Activated CD8-positive, alpha-beta T cell treated with anti-CD3 and anti-CD28 coated beads for 36 hours (primary cell): ENCODE measurements at regions not wholly inside any gene's neighbourhood (a gene's known extent, or its start where the extent isn't known, plus 50 kb on each side); places are given as distances from the start of the nearest gene placed in this dataset.

Experiments used
- ATAC-seq: fragments of 200-7000 bp; cut with Tn5 transposase; one replicate; pipeline ENCODE4 v1.10.0; 2021; ENCODE audit warnings: mild to moderate bottlenecking, moderate library complexity
- CTCF ChIA-PET: fragments of 350-600 bp; sonication (Branson Sonifier 250); formaldehyde crosslinking; loops from one replicate; lab custom pipeline; 2021; ENCODE audit warnings: antibody characterized with exemption; lab: Charles Lee
- POLR2A ChIA-PET: fragments of 350-600 bp; sonication (Branson Sonifier 250); formaldehyde crosslinking; loops from one replicate; lab custom pipeline; 2021; ENCODE audit warnings: antibody characterized with exemption; lab: Charles Lee
- DNase-seq: peaks from one replicate; pipeline ENCODE4 v3.0.0-alpha.2; 2020
- H3K27ac Mint-ChIP-seq: one replicate; pipeline ENCODE4 v1.8.0; 2021; ENCODE audit warnings: mild to moderate bottlenecking, mixed read lengths
- H3K27me3 Mint-ChIP-seq: one replicate; pipeline ENCODE4 v1.8.0; 2021; ENCODE audit warnings: mixed read lengths
- H3K36me3 Mint-ChIP-seq: one replicate; pipeline ENCODE4 v1.8.0; 2021; ENCODE audit warnings: low read depth, mixed read lengths
- H3K4me1 Mint-ChIP-seq: one replicate; pipeline ENCODE4 v1.8.0; 2021; ENCODE audit warnings: low read depth, mixed read lengths
- H3K4me3 Mint-ChIP-seq: one replicate; pipeline ENCODE4 v1.8.0; 2021; ENCODE audit warnings: mild to moderate bottlenecking, moderate library complexity, mixed read lengths
- H3K9me3 Mint-ChIP-seq: one replicate; pipeline ENCODE4 v1.8.0; 2021; ENCODE audit warnings: mixed read lengths
- CTCF ChIP-seq: fragments of 200-600 bp; IDR thresholded peaks from one replicate; pipeline ENCODE4 v1.8.0; 2022; ENCODE audit warnings: antibody characterized with exemption, mild to moderate bottlenecking
- intact Hi-C: fragments of 100-400 bp; cut with micrococcal nuclease; formaldehyde crosslinking; loops from one replicate; pipeline ENCODE4 v1.10.0; 2022

- no peak overlapping the region for H3K27ac Mint-ChIP-seq
- no peak for DNase-seq
- H3K36me3 Mint-ChIP-seq, result no peaks in the 10 kb centered on the region
- H3K27me3 Mint-ChIP-seq, result no peaks in the 10 kb centered on the region
- no peak overlapping the region for H3K4me3 Mint-ChIP-seq
- CTCF ChIA-PET, result no interaction called here
- no peak for ATAC-seq
- H3K4me1 Mint-ChIP-seq, result no peaks in the 10 kb centered on the region
- peaks cover 2% of the 10 kb centered on the region for H3K9me3 Mint-ChIP-seq
- POLR2A ChIA-PET, result no interaction called here
- TF ChIP-seq CTCF, result no peak
- intact Hi-C loops, result no loop called here
Measured at GRCh38 chr18:67072791-67073190, 443.7 kb downstream of the DSEL start.

DNA sequence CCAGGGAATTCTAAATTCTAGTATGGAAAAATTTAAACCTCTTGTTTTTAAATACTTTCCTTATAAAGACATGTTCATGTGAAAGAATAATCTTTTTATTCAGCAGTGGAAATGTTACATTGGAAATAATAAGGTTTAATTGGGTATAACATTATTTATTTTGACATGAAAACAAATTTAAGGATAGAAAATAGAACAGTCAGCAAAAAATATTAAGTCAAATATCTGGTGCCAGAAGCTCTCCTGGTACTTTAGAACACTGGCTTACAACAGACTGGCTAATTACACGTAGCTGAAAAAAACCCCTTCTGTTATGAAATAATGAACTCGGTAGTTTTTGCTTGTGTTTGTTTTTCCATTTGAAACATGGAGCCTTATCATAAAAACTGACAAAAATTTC lies 447.9 kb downstream of the DSEL start:
- ATAC-seq (no peak), DNase-seq (no peak)
- no peak for TF ChIP-seq CTCF
- intact Hi-C loops, result no loop called here
- no peaks in the 10 kb centered on the region for H3K4me1 Mint-ChIP-seq
- no peaks in the 10 kb centered on the region for H3K36me3 Mint-ChIP-seq
- ChIA-PET CTCF (no interaction called here), POLR2A (no interaction called here)
- H3K27me3 Mint-ChIP-seq, result no peaks in the 10 kb centered on the region
- no peak overlapping the region for H3K27ac Mint-ChIP-seq
- no peak overlapping the region for H3K4me3 Mint-ChIP-seq
- peaks cover 2% of the 10 kb centered on the region for H3K9me3 Mint-ChIP-seq

DNA sequence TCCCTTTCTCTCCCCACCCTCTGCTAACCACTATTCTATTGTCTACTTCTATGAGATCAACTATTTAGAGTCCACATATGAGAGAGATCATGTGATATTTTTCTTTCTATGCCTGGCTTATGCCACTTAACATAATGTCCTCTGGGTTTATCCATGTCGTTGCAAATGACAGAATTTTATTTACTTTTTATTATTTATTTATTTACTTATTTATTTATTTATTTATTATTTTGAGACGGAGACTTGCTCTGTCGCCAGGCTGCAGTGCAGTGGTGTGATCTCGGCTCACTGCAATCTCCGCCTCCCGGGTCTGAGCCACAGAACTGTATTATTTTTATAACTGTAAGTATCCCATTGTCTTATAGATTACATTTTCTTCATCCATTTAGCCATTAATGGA lies 443.4 kb upstream of the CDH19 start:
- H3K4me1 Mint-ChIP-seq, result no peaks in the 10 kb centered on the region
- no peak for DNase-seq
- POLR2A ChIA-PET, result no interaction called here
- H3K36me3 Mint-ChIP-seq, result no peaks in the 10 kb centered on the region
- no peak for TF ChIP-seq CTCF
- no peak overlapping the region for H3K4me3 Mint-ChIP-seq
- H3K27ac Mint-ChIP-seq, result no peak overlapping the region
- intact Hi-C loops, result no loop called here
- CTCF ChIA-PET, result no interaction called here
- ATAC-seq, result no peak
- peaks cover 2% of the 10 kb centered on the region for H3K9me3 Mint-ChIP-seq
- no peaks in the 10 kb centered on the region for H3K27me3 Mint-ChIP-seq

DNA sequence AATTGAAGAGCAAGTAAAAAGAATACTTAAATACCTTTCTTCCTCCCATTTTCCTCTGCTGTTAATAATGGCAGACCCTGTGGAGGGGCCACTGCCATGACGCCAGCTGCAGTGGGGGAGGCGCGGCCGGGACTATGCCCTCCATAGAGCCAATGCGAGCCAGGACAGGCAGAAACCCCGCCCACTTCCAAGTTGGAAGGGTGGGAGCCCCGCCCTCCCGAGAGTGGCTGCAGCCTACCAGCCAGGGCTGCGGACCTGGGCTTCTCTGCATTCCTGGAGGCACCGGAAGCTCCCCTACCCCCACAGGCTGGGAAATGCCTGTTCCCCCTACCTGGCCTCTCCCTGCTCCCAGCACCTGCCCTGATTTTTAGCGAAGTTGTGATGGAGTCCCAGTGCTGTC lies 439.4 kb upstream of the CDH19 start:
- Mint-ChIP-seq H3K36me3 (no peaks in the 10 kb centered on the region), H3K27me3 (no peaks in the 10 kb centered on the region), H3K4me3 (no peak overlapping the region), H3K4me1 (no peaks in the 10 kb centered on the region), H3K27ac (no peak overlapping the region), H3K9me3 (peaks cover 2% of the 10 kb centered on the region)
- no peak for DNase-seq
- ChIA-PET POLR2A (no interaction called here), CTCF (no interaction called here)
- no peak for ATAC-seq
- TF ChIP-seq CTCF, result no peak
- intact Hi-C loops, result no loop called here

DNA sequence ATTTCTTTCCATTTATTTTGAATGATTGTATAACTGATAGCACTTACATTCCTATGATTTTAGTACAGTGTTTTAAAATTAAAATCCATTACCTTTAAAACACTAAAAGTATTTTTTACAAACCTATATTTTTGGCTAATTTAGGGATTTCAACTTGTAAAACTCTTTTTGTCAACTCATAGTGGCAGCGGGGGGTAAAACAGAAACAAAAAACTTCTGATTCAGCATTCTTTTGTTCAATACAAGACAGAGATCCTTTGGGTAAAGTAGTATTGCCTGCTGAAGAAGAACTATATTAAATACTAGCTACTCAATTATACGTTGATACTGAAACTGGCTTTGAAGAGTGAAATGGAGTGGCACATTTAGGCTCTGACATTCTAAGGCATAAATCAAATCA lies 437.4 kb upstream of the CDH19 start:
- no peak for TF ChIP-seq CTCF
- ATAC-seq (no peak), DNase-seq (no peak)
- Mint-ChIP-seq H3K4me3 (no peak overlapping the region), H3K4me1 (no peaks in the 10 kb centered on the region), H3K27me3 (no peaks in the 10 kb centered on the region), H3K36me3 (no peaks in the 10 kb centered on the region), H3K27ac (no peak overlapping the region), H3K9me3 (no peaks in the 10 kb centered on the region)
- ChIA-PET CTCF (no interaction called here), POLR2A (no interaction called here)
- intact Hi-C loops, result no loop called here
